ENCODE measurements at regions not wholly inside any gene's neighbourhood (a gene's known extent, or its start where the extent isn't known, plus 50 kb on each side); places are given as distances from the start of the nearest gene placed in this dataset.

DNA sequence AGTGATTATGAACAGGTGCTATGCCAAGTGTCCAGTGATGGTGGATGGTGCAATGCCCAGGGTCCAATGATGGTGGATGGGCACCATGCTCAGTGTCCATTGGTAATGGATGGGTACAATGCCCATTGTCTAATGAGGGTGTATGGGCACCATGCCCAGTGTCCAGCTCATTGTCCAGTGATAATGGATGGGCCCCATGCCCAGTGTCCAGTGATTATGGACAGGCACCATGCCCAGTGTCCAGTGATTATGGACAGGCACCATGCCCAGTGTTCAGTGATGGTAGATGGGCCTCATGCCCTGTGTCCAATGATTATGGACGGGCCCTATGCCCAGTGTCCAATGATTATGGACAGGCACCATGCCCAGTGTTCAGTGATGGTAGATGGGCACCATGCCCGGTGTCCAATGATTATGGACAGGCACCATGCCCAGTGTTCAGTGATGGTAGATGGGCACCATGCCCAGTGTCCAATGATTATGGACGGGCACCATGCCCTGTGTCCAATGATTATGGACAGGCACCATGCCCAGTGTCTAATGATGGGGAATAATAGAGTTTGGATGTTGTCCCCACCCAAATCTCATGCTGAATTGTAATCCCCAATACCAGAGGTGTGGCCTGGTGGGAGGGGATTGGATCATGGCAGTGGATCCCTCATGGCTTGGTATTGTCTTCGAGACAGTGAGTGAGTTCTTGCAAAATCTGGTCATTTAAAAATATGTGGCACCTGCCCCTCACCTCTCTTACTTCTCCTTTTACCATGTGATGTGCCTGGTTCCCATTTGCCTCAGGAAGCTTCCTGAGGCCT is 87.8 kb downstream of the ANKRD10 start:
- Mint-ChIP-seq H3K4me3 (no peak overlapping the region), H3K27me3 (peaks cover 14% of the 10 kb centered on the region), H3K36me3 (no peaks in the 10 kb centered on the region), H3K9me3 (no peaks in the 10 kb centered on the region), H3K27ac (no peak overlapping the region), H3K4me1 (ENCODE audit: unreplicated experiment) (no peaks in the 10 kb centered on the region)
- TF ChIP-seq, protein P1, sequence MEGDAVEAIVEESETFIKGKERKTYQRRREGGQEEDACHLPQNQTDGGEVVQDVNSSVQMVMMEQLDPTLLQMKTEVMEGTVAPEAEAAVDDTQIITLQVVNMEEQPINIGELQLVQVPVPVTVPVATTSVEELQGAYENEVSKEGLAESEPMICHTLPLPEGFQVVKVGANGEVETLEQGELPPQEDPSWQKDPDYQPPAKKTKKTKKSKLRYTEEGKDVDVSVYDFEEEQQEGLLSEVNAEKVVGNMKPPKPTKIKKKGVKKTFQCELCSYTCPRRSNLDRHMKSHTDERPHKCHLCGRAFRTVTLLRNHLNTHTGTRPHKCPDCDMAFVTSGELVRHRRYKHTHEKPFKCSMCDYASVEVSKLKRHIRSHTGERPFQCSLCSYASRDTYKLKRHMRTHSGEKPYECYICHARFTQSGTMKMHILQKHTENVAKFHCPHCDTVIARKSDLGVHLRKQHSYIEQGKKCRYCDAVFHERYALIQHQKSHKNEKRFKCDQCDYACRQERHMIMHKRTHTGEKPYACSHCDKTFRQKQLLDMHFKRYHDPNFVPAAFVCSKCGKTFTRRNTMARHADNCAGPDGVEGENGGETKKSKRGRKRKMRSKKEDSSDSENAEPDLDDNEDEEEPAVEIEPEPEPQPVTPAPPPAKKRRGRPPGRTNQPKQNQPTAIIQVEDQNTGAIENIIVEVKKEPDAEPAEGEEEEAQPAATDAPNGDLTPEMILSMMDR (conservative IDR thresholded peaks at IDR 0.05), result no peak
- DNase-seq (ENCODE audit: extremely low spot score, unreplicated experiment), result no peak

Data from type B pancreatic cell (in vitro differentiated cells).